ENCODE measurements at regions not wholly inside any gene's neighbourhood (a gene's known extent, or its start where the extent isn't known, plus 50 kb on each side); places are given as distances from the start of the nearest gene placed in this dataset.

GRCh38 chr21:14858311-14858710 is 206.5 kb downstream of the NRIP1 start:
- TF ChIP-seq POLR2AphosphoS5 (IDR thresholded peaks at IDR 0.05; ENCODE audit: low read depth, low read length) (no peak), TAF1 (IDR thresholded peaks at IDR 0.05; ENCODE audit: borderline replicate concordance, insufficient read depth, low read length) (no peak), SIN3A (IDR thresholded peaks at IDR 0.05; ENCODE audit: borderline replicate concordance, insufficient read depth, low read length) (no peak), FOXP2 (optimal IDR thresholded peaks at IDR 0.05; ENCODE audit: borderline replicate concordance, extremely low read depth, extremely low read length, insufficient read depth) (no peak), REST (IDR thresholded peaks at IDR 0.05; ENCODE audit: insufficient read depth in 1 of 2, low read depth in 2 of 2, low read length in 2 of 2) (no peak)

GRCh38 chr21:14857529-14857928 is 207.3 kb downstream of the NRIP1 start:
- TF ChIP-seq SIN3A (IDR thresholded peaks at IDR 0.05; ENCODE audit: borderline replicate concordance, insufficient read depth, low read length): no peak
- no peak for TF ChIP-seq FOXP2 (optimal IDR thresholded peaks at IDR 0.05; ENCODE audit: borderline replicate concordance, extremely low read depth, extremely low read length, insufficient read depth)
- TF ChIP-seq TAF1 (IDR thresholded peaks at IDR 0.05; ENCODE audit: borderline replicate concordance, insufficient read depth, low read length): no peak
- TF ChIP-seq POLR2AphosphoS5 (IDR thresholded peaks at IDR 0.05; ENCODE audit: low read depth, low read length): no peak
- no peak for TF ChIP-seq REST (IDR thresholded peaks at IDR 0.05; ENCODE audit: insufficient read depth in 1 of 2, low read depth in 2 of 2, low read length in 2 of 2)

- TF ChIP-seq REST (IDR thresholded peaks at IDR 0.05; ENCODE audit: insufficient read depth in 1 of 2, low read depth in 2 of 2, low read length in 2 of 2) (no peak), TAF1 (IDR thresholded peaks at IDR 0.05; ENCODE audit: borderline replicate concordance, insufficient read depth, low read length) (no peak), POLR2AphosphoS5 (IDR thresholded peaks at IDR 0.05; ENCODE audit: low read depth, low read length) (no peak), SIN3A (IDR thresholded peaks at IDR 0.05; ENCODE audit: borderline replicate concordance, insufficient read depth, low read length) (no peak), FOXP2 (optimal IDR thresholded peaks at IDR 0.05; ENCODE audit: borderline replicate concordance, extremely low read depth, extremely low read length, insufficient read depth) (no peak)
Measured at GRCh38 chr21:14850394-14850793, 214.4 kb downstream of the NRIP1 start.

GRCh38 chr21:14846621-14847020 is 218.2 kb downstream of the NRIP1 start:
- TF ChIP-seq FOXP2 (optimal IDR thresholded peaks at IDR 0.05; ENCODE audit: borderline replicate concordance, extremely low read depth, extremely low read length, insufficient read depth) (no peak), SIN3A (IDR thresholded peaks at IDR 0.05; ENCODE audit: borderline replicate concordance, insufficient read depth, low read length) (no peak), TAF1 (IDR thresholded peaks at IDR 0.05; ENCODE audit: borderline replicate concordance, insufficient read depth, low read length) (no peak), REST (IDR thresholded peaks at IDR 0.05; ENCODE audit: insufficient read depth in 1 of 2, low read depth in 2 of 2, low read length in 2 of 2) (no peak), POLR2AphosphoS5 (IDR thresholded peaks at IDR 0.05; ENCODE audit: low read depth, low read length) (no peak)

GRCh38 chr21:14844001-14844400 is 220.8 kb downstream of the NRIP1 start:
- TF ChIP-seq REST (IDR thresholded peaks at IDR 0.05; ENCODE audit: insufficient read depth in 1 of 2, low read depth in 2 of 2, low read length in 2 of 2) (no peak), POLR2AphosphoS5 (IDR thresholded peaks at IDR 0.05; ENCODE audit: low read depth, low read length) (no peak), FOXP2 (optimal IDR thresholded peaks at IDR 0.05; ENCODE audit: borderline replicate concordance, extremely low read depth, extremely low read length, insufficient read depth) (no peak), SIN3A (IDR thresholded peaks at IDR 0.05; ENCODE audit: borderline replicate concordance, insufficient read depth, low read length) (no peak), TAF1 (IDR thresholded peaks at IDR 0.05; ENCODE audit: borderline replicate concordance, insufficient read depth, low read length) (no peak)

All from PFSK-1 (cell line).